ENCODE measurements at regions not wholly inside any gene's neighbourhood (a gene's known extent, or its start where the extent isn't known, plus 50 kb on each side); places are given as distances from the start of the nearest gene placed in this dataset.
"Not testable (repeated sequence)": the region's sequence is repeated elsewhere in the genome, so short reads cannot be mapped to it uniquely, and the experiment has no call there.

GRCh38 chr6:81601918-81602317 is 150.6 kb downstream of the TENT5A start:
- H3K9me3 ChIP-seq, result peaks cover 0 to 4% of the 10 kb centered on the region in 2 donors
- intact Hi-C loops (cut with DNase I), result no loop called here
- H3K4me3 ChIP-seq, result no peak overlapping the region
- no peaks in the 10 kb centered on the region for H3K27me3 ChIP-seq
- H3K36me3 ChIP-seq, result no peaks in the 10 kb centered on the region
- DNase-seq (ENCODE audit: low spot score in 2 of 2), result no peak
- H3K27ac ChIP-seq, result no peak overlapping the region
- H3K4me1 ChIP-seq, result no peaks in the 10 kb centered on the region
- TF ChIP-seq, protein P1, sequence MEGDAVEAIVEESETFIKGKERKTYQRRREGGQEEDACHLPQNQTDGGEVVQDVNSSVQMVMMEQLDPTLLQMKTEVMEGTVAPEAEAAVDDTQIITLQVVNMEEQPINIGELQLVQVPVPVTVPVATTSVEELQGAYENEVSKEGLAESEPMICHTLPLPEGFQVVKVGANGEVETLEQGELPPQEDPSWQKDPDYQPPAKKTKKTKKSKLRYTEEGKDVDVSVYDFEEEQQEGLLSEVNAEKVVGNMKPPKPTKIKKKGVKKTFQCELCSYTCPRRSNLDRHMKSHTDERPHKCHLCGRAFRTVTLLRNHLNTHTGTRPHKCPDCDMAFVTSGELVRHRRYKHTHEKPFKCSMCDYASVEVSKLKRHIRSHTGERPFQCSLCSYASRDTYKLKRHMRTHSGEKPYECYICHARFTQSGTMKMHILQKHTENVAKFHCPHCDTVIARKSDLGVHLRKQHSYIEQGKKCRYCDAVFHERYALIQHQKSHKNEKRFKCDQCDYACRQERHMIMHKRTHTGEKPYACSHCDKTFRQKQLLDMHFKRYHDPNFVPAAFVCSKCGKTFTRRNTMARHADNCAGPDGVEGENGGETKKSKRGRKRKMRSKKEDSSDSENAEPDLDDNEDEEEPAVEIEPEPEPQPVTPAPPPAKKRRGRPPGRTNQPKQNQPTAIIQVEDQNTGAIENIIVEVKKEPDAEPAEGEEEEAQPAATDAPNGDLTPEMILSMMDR (IDR thresholded peaks at IDR 0.05), result no peak

DNA sequence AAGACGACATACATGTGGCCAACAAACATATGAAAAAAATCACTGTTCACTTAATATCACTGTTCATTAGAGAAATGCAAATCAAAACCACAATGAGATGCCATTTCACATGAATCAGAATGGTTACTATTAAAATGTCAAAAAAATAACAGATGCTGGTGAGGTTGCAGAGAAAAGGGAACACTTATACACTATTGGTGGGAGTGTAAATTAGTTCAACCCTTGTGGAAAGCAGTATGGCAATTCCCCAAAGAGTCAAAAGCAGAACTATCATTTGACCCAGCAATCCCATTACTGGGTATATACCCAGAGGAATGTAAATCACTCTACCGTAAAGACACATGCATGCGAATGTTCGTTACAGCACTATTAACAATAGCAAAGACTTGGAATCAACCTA is 152.0 kb downstream of the TENT5A start:
- H3K4me1 ChIP-seq; H3K27ac ChIP-seq; H3K36me3 ChIP-seq; DNase-seq (ENCODE audit: low spot score in 2 of 2); H3K9me3 ChIP-seq; H3K4me3 ChIP-seq; H3K27me3 ChIP-seq; intact Hi-C loops (cut with DNase I): not testable (repeated sequence)

GRCh38 chr6:81594501-81594900 is 158.0 kb downstream of the TENT5A start:
- no peaks in the 10 kb centered on the region for H3K36me3 ChIP-seq
- no peaks in the 10 kb centered on the region for H3K4me1 ChIP-seq
- no peak overlapping the region for H3K27ac ChIP-seq
- H3K9me3 ChIP-seq, result no peaks in the 10 kb centered on the region
- H3K4me3 ChIP-seq, result no peak overlapping the region
- intact Hi-C loops (cut with DNase I), result no loop called here
- H3K27me3 ChIP-seq, result no peaks in the 10 kb centered on the region
- DNase-seq (ENCODE audit: low spot score in 2 of 2), result no peak
- TF ChIP-seq, protein P1 (IDR thresholded peaks at IDR 0.05), result no peak

GRCh38 chr6:81590314-81590691 is 162.2 kb downstream of the TENT5A start:
- Histone ChIP-seq H3K4me3 (no peak overlapping the region), H3K4me1 (no peaks in the 10 kb centered on the region), H3K9me3 (no peaks in the 10 kb centered on the region), H3K27me3 (no peaks in the 10 kb centered on the region), H3K27ac (no peak overlapping the region), H3K36me3 (no peaks in the 10 kb centered on the region)
- TF ChIP-seq, protein P1 (IDR thresholded peaks at IDR 0.05), result no peak
- intact Hi-C loops (cut with DNase I), result no loop called here
- DNase-seq (ENCODE audit: low spot score in 2 of 2), result no peak

- Histone ChIP-seq H3K27me3 (no peaks in the 10 kb centered on the region), H3K4me3 (no peak overlapping the region), H3K4me1 (no peaks in the 10 kb centered on the region), H3K36me3 (no peaks in the 10 kb centered on the region), H3K9me3 (peaks cover 0 to 2% of the 10 kb centered on the region in 2 donors), H3K27ac (no peak overlapping the region)
- no peak for DNase-seq (ENCODE audit: low spot score in 2 of 2)
- TF ChIP-seq, protein P1 (IDR thresholded peaks at IDR 0.05), result no peak
- intact Hi-C loops (cut with DNase I), result no loop called here
Measured at GRCh38 chr6:81589465-81590313, 162.8 kb downstream of the TENT5A start.

DNA sequence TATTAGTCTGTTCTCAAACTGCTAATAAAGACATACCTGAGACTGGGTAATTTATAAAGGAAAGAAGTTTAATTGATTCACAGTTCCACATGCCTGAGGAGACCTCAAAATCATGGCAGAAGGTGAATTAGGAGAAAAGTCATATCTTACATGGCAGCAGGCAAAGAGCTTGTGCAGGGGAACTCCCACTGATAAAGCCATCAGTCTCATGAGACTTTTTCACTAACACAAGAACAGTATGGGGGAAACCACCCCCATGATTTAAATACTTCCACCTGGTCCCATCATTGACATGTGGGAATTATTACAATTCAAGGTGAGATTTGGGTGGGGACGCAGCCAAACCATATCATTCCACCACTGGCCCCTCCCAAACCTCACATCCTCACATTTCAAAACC is 166.8 kb downstream of the TENT5A start:
- H3K9me3 ChIP-seq; H3K36me3 ChIP-seq; H3K4me3 ChIP-seq; H3K4me1 ChIP-seq; DNase-seq (ENCODE audit: low spot score in 2 of 2); H3K27ac ChIP-seq; intact Hi-C loops (cut with DNase I); H3K27me3 ChIP-seq: not testable (repeated sequence)

DNA sequence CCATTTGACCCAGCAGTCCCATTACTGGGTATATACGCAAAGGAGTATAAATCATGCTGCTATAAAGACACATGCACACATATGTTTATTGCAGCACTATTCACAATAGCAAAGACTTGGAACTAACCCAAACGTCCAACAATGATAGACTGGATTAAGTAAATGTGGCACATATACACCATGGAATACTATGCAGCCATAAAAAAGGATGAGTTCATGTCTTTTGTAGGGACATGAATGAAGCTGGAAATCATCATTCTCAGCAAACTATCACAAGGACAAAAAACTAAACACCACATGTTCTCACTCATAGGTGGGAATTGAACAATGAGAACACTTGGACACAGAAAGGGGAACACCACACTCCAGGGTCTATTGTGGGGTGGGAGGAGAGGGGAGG is 168.3 kb downstream of the TENT5A start:
- DNase-seq (ENCODE audit: low spot score in 2 of 2); H3K4me3 ChIP-seq; H3K36me3 ChIP-seq; H3K27ac ChIP-seq; intact Hi-C loops (cut with DNase I); H3K4me1 ChIP-seq; H3K9me3 ChIP-seq; H3K27me3 ChIP-seq: not testable (repeated sequence)
